ENCODE measurements at regions not wholly inside any gene's neighbourhood (a gene's known extent, or its start where the extent isn't known, plus 50 kb on each side); places are given as distances from the start of the nearest gene placed in this dataset.

DNA sequence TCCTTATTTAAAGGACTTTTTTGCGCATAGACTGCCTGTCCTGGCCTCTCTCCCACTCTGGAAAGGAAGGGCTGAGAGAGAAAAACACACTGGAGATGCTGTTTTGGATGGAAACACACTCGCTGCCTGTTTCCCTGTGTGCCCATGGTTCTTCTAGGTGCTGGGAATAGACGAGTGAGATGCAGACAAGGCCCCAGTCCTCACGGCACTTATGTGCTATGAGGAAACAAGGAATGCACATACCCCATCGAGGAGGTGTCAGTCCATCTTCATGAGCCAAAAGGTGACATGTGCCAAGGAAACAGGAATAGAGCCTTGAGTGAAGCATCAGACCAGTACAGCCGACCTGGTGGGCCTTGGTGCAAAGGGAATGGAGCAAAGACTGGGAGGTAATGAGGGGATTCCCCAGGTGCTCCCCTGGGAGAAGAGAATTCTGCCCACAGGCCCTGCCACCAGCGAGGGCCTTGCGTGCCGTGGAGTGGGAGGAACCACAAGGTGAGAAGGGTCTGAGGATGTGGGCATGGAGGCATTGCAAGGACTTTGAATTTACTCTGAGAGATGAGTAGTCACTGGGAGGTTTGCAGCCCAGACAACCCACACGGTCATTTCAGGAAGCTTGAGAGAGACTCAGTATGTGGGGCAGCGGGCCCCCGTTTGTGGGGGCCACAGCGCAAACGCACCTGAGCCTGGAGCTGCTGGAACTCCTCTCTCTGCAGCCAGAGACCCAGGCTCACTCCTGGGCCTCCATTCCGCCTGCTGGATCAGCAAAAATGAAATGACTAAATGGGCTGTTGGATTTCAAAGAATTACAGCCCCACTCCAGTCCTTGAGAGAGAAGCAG is 197.5 kb upstream of the COPS8 start:
- no peak for TF ChIP-seq RAD21 (IDR thresholded peaks at IDR 0.05; ENCODE audit: low read depth)
- TF ChIP-seq YY1 (IDR thresholded peaks at IDR 0.05; ENCODE audit: low read depth) = no peak
- no peak for TF ChIP-seq EGR1 (IDR thresholded peaks at IDR 0.05)
- TF ChIP-seq, protein P1, sequence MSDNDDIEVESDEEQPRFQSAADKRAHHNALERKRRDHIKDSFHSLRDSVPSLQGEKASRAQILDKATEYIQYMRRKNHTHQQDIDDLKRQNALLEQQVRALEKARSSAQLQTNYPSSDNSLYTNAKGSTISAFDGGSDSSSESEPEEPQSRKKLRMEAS (IDR thresholded peaks at IDR 0.05) = no peak
- TF ChIP-seq TEAD4 (IDR thresholded peaks at IDR 0.05) = no peak
- no peak for TF ChIP-seq CEBPB (IDR thresholded peaks at IDR 0.05)
- no peak for TF ChIP-seq ZBTB7A (IDR thresholded peaks at IDR 0.05; ENCODE audit: low read depth)
- TF ChIP-seq TAF1 (IDR thresholded peaks at IDR 0.05; ENCODE audit: low read depth) = no peak
- no peak for TF ChIP-seq NFIC (IDR thresholded peaks at IDR 0.05)
- no peak for TF ChIP-seq TCF12 (IDR thresholded peaks at IDR 0.05; ENCODE audit: low read depth)
- TF ChIP-seq CREB1 (IDR thresholded peaks at IDR 0.05; ENCODE audit: low read depth) = no peak
- TF ChIP-seq EP300 (IDR thresholded peaks at IDR 0.05; ENCODE audit: borderline replicate concordance) = no peak
- TF ChIP-seq, protein P2, sequence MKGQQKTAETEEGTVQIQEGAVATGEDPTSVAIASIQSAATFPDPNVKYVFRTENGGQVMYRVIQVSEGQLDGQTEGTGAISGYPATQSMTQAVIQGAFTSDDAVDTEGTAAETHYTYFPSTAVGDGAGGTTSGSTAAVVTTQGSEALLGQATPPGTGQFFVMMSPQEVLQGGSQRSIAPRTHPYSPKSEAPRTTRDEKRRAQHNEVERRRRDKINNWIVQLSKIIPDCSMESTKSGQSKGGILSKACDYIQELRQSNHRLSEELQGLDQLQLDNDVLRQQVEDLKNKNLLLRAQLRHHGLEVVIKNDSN (IDR thresholded peaks at IDR 0.05) = no peak
- TF ChIP-seq, protein P3, sequence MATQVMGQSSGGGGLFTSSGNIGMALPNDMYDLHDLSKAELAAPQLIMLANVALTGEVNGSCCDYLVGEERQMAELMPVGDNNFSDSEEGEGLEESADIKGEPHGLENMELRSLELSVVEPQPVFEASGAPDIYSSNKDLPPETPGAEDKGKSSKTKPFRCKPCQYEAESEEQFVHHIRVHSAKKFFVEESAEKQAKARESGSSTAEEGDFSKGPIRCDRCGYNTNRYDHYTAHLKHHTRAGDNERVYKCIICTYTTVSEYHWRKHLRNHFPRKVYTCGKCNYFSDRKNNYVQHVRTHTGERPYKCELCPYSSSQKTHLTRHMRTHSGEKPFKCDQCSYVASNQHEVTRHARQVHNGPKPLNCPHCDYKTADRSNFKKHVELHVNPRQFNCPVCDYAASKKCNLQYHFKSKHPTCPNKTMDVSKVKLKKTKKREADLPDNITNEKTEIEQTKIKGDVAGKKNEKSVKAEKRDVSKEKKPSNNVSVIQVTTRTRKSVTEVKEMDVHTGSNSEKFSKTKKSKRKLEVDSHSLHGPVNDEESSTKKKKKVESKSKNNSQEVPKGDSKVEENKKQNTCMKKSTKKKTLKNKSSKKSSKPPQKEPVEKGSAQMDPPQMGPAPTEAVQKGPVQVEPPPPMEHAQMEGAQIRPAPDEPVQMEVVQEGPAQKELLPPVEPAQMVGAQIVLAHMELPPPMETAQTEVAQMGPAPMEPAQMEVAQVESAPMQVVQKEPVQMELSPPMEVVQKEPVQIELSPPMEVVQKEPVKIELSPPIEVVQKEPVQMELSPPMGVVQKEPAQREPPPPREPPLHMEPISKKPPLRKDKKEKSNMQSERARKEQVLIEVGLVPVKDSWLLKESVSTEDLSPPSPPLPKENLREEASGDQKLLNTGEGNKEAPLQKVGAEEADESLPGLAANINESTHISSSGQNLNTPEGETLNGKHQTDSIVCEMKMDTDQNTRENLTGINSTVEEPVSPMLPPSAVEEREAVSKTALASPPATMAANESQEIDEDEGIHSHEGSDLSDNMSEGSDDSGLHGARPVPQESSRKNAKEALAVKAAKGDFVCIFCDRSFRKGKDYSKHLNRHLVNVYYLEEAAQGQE (IDR thresholded peaks at IDR 0.05; ENCODE audit: low read depth) = no peak

- no peak for TF ChIP-seq EGR1 (IDR thresholded peaks at IDR 0.05)
- TF ChIP-seq, protein P1 (IDR thresholded peaks at IDR 0.05) = no peak
- TF ChIP-seq CREB1 (IDR thresholded peaks at IDR 0.05; ENCODE audit: low read depth) = no peak
Measured at GRCh38 chr2:236888794-236889780, 196.6 kb upstream of the COPS8 start.

DNA sequence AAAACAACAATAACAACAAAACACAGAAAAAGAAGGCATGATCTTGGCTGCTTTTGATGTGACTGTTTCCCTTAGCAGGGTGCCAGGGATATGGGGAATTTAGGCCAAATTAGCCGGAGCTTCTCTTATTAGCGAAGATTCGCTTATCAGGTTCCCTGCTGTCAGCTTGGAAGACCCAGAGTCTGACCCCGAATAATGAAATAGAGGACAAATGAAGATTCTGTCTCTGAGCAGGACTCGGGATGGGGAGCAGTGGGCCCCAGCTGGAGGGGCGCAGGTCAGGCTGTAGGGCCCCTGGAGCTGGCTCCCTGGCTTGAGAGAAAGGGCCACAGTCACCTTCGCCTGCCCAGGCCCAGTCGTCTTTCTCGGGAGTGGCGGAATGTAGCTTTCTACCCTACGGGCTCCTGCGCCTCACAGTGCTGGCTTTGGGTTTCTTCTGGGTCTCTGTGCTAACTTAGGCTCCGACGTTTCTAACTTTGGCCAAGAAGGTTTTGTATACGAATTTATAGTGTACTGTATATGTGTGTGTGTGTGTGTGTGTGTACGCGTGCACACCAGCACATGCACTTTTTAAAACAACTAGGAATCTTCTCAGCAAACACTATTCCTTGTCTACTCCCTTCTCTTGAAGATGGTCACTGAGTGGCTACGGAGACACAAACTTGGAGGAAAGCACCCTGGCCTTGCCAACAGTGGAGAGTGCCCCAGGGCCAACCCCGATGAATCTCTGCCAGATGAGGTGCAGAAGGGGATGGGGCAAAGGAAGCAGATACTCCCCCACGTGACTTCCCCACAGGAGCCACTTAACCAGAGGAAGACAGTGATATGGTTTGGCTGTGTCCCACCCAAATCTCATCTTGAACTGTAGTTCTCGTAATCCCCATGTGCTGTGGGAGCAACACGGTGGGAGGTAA is 195.6 kb upstream of the COPS8 start:
- TF ChIP-seq, protein P2 (IDR thresholded peaks at IDR 0.05) = no peak
- TF ChIP-seq TAF1 (IDR thresholded peaks at IDR 0.05; ENCODE audit: low read depth) (no peak), CEBPB (IDR thresholded peaks at IDR 0.05) (no peak), RAD21 (IDR thresholded peaks at IDR 0.05; ENCODE audit: low read depth) (no peak)

DNA sequence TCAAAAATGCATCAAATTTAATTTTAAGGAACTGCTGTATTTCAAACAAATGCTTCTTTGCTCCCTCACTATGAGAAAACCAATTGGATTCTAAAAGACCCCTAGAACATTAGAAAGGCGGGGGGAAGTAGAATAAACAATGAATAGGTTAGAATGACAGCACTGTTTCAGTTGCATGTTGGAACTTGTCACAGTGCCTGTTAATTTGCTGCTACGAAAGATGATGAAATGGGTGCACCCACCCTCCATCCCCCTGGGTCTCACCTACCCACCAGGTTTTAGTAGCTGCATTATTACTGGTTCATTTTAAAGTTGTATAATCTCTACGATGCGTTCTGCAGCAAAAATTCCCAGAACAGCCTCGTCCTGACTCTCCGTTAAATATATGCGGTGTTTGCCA is 193.0 kb upstream of the COPS8 start:
- TF ChIP-seq, protein P2 (IDR thresholded peaks at IDR 0.05) = no peak
- TF ChIP-seq, protein P3 (IDR thresholded peaks at IDR 0.05; ENCODE audit: low read depth) = no peak
- TF ChIP-seq TAF1 (IDR thresholded peaks at IDR 0.05; ENCODE audit: low read depth) = no peak
- TF ChIP-seq CEBPB (IDR thresholded peaks at IDR 0.05) = no peak
- no peak for TF ChIP-seq CREB1 (IDR thresholded peaks at IDR 0.05; ENCODE audit: low read depth)
- TF ChIP-seq YY1 (IDR thresholded peaks at IDR 0.05; ENCODE audit: low read depth) = no peak
- TF ChIP-seq ZBTB7A (IDR thresholded peaks at IDR 0.05; ENCODE audit: low read depth) = no peak
- TF ChIP-seq NFIC (IDR thresholded peaks at IDR 0.05) = no peak
- no peak for TF ChIP-seq TCF12 (IDR thresholded peaks at IDR 0.05; ENCODE audit: low read depth)
- TF ChIP-seq RAD21 (IDR thresholded peaks at IDR 0.05; ENCODE audit: low read depth) = no peak
- TF ChIP-seq, protein P1 (IDR thresholded peaks at IDR 0.05) = no peak
- no peak for TF ChIP-seq FOXM1 (IDR thresholded peaks at IDR 0.05; ENCODE audit: borderline replicate concordance, low read depth)
- no peak for TF ChIP-seq EP300 (IDR thresholded peaks at IDR 0.05; ENCODE audit: borderline replicate concordance)
- no peak for TF ChIP-seq EGR1 (IDR thresholded peaks at IDR 0.05)
- TF ChIP-seq TEAD4 (IDR thresholded peaks at IDR 0.05) = no peak

All from Ishikawa (cell line).